Peyer's patch (tissue), 4 donors: ENCODE measurements at regions not wholly inside any gene's neighbourhood (a gene's known extent, or its start where the extent isn't known, plus 50 kb on each side); places are given as distances from the start of the nearest gene placed in this dataset.

Experiments
- POLR2A ChIP-seq, 2 donors: fragments of 450-650 bp; IDR thresholded peaks; one replicate each; pipeline ENCODE4 v1.5.1; 2017; ENCODE audit warnings: antibody characterized with exemption in 2 of 2, mild to moderate bottlenecking in 2 of 2, moderate library complexity in 2 of 2
- TF ChIP-seq, protein P1 (sequence below), 6 experiments: fragments of 450-650 bp in 4 of 6; fragments of 200-600 bp in 2 of 6; sonication (generic) in 1 of 6; IDR thresholded peaks; one replicate each; pipeline ENCODE4 v1.5.1; 2017 to 2019; ENCODE audit warnings: antibody characterized with exemption in 6 of 6, mild to moderate bottlenecking in 3 of 6, moderate library complexity in 1 of 6

- TF ChIP-seq, protein P1, sequence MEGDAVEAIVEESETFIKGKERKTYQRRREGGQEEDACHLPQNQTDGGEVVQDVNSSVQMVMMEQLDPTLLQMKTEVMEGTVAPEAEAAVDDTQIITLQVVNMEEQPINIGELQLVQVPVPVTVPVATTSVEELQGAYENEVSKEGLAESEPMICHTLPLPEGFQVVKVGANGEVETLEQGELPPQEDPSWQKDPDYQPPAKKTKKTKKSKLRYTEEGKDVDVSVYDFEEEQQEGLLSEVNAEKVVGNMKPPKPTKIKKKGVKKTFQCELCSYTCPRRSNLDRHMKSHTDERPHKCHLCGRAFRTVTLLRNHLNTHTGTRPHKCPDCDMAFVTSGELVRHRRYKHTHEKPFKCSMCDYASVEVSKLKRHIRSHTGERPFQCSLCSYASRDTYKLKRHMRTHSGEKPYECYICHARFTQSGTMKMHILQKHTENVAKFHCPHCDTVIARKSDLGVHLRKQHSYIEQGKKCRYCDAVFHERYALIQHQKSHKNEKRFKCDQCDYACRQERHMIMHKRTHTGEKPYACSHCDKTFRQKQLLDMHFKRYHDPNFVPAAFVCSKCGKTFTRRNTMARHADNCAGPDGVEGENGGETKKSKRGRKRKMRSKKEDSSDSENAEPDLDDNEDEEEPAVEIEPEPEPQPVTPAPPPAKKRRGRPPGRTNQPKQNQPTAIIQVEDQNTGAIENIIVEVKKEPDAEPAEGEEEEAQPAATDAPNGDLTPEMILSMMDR (IDR thresholded peaks at IDR 0.05), result no peak
- TF ChIP-seq POLR2A (IDR thresholded peaks at IDR 0.05), result no peak
Measured at GRCh38 chr1:72606216-72606810, 324.0 kb upstream of the NEGR1 start.
